ENCODE measurements at regions not wholly inside any gene's neighbourhood (a gene's known extent, or its start where the extent isn't known, plus 50 kb on each side); places are given as distances from the start of the nearest gene placed in this dataset.

GRCh38 chr1:100795646-100795985 is 76.1 kb downstream of the VCAM1 start:
- ChIA-PET POLR2A (no interaction called here), CTCF (interaction anchor here (1.1 to 1.3 kb wide), 2 partner anchors 15 to 124 kb away, joined by 3 read pairs; no protein-coding TSS in a partner anchor)
- Histone ChIP-seq H3K36me3 (ENCODE audit: control insufficient read depth in 2 of 2, extremely low read depth in 1 of 2, insufficient read depth in 2 of 2, low read length in 2 of 2) (no peaks in the 10 kb centered on the region), H3K9ac (replicated peaks; ENCODE audit: extremely low read depth, insufficient read depth, low read length) (no peak overlapping the region), H2AFZ (ENCODE audit: low read depth, low read length) (no peak overlapping the region), H3K9me3 (replicated peaks; ENCODE audit: control insufficient read depth, insufficient read depth, low read length) (no peaks in the 10 kb centered on the region), H4K20me1 (replicated peaks; ENCODE audit: control insufficient read depth, extremely low read depth, insufficient read depth, low read length) (no peaks in the 10 kb centered on the region), H3K27me3 (ENCODE audit: control insufficient read depth in 2 of 2, insufficient read depth in 2 of 2, low read length in 2 of 2) (no peaks in the 10 kb centered on the region), H3K4me2 (ENCODE audit: insufficient read depth, low read length) (no peak overlapping the region), H3K9me1 (replicated peaks; ENCODE audit: control insufficient read depth, extremely low read depth, insufficient read depth, low read length) (no peaks in the 10 kb centered on the region), H3K27ac (ENCODE audit: insufficient read depth, low read depth, low read length) (no peak overlapping the region), H3K79me2 (ENCODE audit: control insufficient read depth, insufficient read depth, low read length) (no peaks in the 10 kb centered on the region), H3K4me1 (ENCODE audit: control insufficient read depth, extremely low read depth, insufficient read depth, low read length) (peaks cover 18% of the 10 kb centered on the region), H3K4me3 (replicated peaks in 1 of 3; ENCODE audit: insufficient read depth in 1 of 3, low read depth in 1 of 3, low read length in 3 of 3) (no peak overlapping the region)
- dilution Hi-C loops (cut with MboI; ENCODE audit: extremely low pct_ligation_motif_present, low sequenced_read_pairs): no loop called here
- no peak for DNase-seq (ENCODE audit: low read depth, low spot score)
- FAIRE-seq: no peak
- TF ChIP-seq MAX (IDR thresholded peaks at IDR 0.05; ENCODE audit: insufficient read depth, insufficient read length) (no peak), GATA2 (IDR thresholded peaks at IDR 0.05; ENCODE audit: insufficient read depth, insufficient read length, low read depth, low read length) (no peak), FOS (IDR thresholded peaks at IDR 0.05; ENCODE audit: borderline replicate concordance, insufficient read depth, low read length) (no peak), POLR2A (IDR thresholded peaks at IDR 0.05; ENCODE audit: low read depth, low read length) (no peak), CTCF (IDR thresholded peaks at IDR 0.05; ENCODE audit: extremely low read depth in 1 of 2, insufficient read depth in 1 of 2, low read depth in 1 of 2, low read length in 2 of 2) (no peak), MYC (IDR thresholded peaks at IDR 0.05; ENCODE audit: low read depth, low read length) (no peak), JUN (IDR thresholded peaks at IDR 0.05; ENCODE audit: borderline replicate concordance, insufficient read depth, insufficient read length, low read depth) (no peak), POLR2AphosphoS5 (IDR thresholded peaks at IDR 0.05; ENCODE audit: insufficient read depth, low read depth, low read length) (no peak)
- no TSS peak for BruUV-seq (replicated peaks)
- intact Hi-C loops (cut with micrococcal nuclease): no loop called here

Measured in endothelial cell of umbilical vein (primary cell).